ENCODE measurements at regions not wholly inside any gene's neighbourhood (a gene's known extent, or its start where the extent isn't known, plus 50 kb on each side); places are given as distances from the start of the nearest gene placed in this dataset.

GRCh38 chr18:24817150-24817549 is 356.7 kb downstream of the HRH4 start:
- in situ Hi-C loops (cut with MboI; ENCODE audit: low sequenced_read_pairs) = no loop called here

GRCh38 chr18:24817587-24818371 is 357.3 kb downstream of the HRH4 start:
- in situ Hi-C loops (cut with MboI; ENCODE audit: low sequenced_read_pairs) = no loop called here

GRCh38 chr18:24818441-24818840 is 358.0 kb downstream of the HRH4 start:
- in situ Hi-C loops (cut with MboI; ENCODE audit: low sequenced_read_pairs) = no loop called here

DNA sequence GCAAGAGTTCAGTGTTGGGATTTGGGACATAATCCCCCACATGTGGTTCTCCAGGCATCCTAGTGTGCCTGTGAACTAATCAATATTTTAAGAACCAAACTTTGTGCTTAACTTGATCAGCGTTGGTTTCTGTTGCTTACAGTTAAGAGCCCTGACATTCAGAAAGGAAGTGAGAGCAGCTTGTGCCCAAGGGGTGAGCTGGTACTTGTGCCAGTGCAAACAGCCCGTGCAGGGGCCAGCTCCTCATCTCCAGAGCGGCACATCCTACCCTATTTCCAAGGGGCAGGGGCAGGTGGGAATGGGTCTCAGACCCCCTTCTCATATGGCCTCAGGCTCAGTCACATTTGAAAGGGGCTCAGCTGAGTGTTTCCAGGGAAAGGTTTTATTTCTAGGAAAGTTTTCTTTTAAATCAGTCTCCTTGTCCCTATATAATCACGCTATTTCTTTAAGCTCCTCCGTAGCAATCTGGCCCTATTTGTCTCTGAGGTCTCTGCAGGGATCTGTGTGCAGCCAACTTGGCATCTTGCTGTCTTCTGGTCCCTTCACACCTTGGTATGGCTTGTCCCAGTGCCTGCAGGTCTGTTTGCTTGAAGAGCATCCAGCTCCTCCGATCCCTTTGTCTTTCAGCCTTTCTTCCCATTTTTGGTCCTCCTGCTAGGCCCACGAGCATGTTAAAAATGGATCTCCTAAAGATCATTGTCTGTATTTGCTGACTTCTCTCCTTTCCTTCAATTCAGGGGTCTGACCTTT is 358.9 kb downstream of the HRH4 start:
- in situ Hi-C loops (cut with MboI; ENCODE audit: low sequenced_read_pairs) = no loop called here

DNA sequence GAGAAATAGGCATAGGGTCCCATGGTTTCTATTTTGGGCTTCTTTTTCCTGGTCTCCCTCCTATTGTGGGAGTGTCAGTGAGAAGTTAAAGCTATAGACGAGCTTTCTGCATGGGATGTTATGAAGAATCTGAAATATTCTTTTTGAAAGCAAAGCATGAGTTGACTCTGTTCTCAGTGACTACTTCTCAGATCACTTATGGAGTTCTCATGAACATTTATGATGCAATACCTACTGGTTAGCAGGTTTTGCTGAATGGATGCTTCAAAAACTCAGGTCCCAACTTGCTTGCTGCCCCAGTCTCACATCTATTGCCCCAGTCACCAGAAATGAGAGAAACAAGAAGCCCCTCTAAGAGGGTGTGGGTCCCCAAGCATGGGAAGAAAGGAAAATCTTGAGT is 365.0 kb downstream of the HRH4 start:
- in situ Hi-C loops (cut with MboI; ENCODE audit: low sequenced_read_pairs) = no loop called here

- in situ Hi-C loops (cut with MboI; ENCODE audit: low sequenced_read_pairs) = no loop called here
Observed at GRCh38 chr18:24826605-24827004, 366.2 kb downstream of the HRH4 start.

DNA sequence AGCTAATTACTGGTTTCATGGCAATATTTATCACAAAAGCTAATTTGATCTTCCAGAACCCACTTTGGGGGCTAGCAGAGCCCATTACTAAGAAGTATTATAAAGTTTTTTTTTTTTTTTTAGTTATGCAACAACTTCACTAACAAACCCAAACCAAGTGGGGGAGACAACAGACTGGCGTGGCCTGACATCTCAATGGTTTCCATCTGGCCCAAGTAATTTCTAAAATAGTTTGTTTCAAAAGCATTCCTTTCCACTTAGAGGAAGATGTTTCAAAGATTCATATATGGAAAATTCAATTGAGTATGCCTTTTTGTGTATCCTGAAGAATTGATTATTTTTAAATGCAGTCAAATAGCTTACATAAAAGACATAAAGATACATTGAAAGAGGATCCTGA is 367.1 kb downstream of the HRH4 start:
- in situ Hi-C loops (cut with MboI; ENCODE audit: low sequenced_read_pairs) = no loop called here

GRCh38 chr18:24831081-24831480 is 370.6 kb downstream of the HRH4 start:
- in situ Hi-C loops (cut with MboI; ENCODE audit: low sequenced_read_pairs) = no loop called here

DNA sequence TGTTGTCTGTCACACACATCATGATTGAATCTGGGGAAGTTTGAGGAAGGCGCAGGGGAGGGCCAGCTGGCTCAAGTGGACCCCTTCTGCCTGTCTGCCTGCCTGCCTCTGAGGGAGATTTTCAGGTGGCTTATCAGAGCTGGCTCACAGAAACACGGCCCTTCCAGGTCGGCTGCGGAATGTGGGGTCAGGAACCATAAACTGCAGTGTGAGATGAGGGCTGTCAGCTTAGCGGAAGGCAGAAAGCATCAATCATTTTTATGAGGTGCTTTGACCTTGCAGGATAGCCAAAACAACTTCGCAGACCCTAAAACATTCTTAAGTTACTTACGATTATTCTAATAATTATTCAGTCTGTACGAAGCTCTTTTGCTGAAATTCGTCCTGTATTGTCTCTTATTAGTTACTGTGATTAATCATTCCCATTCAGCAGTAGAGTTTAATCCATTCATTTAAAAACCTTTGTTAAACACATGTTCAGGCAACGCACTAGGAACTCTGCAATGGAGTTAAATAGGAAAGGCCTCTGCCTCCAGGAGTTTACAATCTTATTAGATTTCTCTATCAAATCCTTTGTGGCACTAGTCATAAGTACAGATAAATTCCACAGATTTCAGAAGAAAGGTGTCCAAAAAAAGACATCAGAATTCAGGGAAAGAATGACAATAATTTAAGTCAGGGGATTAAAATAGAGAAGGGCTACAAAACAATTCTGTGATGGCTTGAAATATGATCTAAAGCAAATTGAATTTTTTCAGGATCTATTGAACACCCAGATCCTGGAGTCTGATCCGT is 371.6 kb downstream of the HRH4 start:
- in situ Hi-C loops (cut with MboI; ENCODE audit: low sequenced_read_pairs) = no loop called here

GRCh38 chr18:24835751-24836150 is 375.3 kb downstream of the HRH4 start:
- in situ Hi-C loops (cut with MboI; ENCODE audit: low sequenced_read_pairs) = no loop called here

- in situ Hi-C loops (cut with MboI; ENCODE audit: low sequenced_read_pairs) = no loop called here
Observed at GRCh38 chr18:24837066-24837465, 376.6 kb downstream of the HRH4 start.

- in situ Hi-C loops (cut with MboI; ENCODE audit: low sequenced_read_pairs) = no loop called here
Observed at GRCh38 chr18:24840051-24840450, 379.6 kb downstream of the HRH4 start.

DNA sequence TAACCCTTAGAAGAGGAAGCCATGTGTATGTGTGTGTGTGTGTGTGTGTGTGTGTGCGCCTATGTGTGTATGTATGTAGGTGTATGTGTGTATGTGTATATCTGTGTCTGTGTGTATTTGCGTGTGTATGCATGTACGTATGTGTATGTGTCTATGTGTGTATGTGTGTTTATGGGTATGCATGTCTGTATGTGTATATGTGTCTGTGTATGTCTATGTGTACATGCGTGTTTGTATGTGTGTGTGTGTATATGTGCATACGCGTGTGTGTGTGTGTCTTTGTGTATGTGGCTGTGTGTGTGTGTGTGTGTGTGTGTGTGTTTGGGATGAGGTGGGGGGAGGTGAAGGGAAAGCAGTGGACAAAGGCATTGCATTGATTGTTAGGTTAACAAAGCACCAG is 380.2 kb downstream of the HRH4 start:
- in situ Hi-C loops (cut with MboI; ENCODE audit: low sequenced_read_pairs) = no loop called here

GRCh38 chr18:24841536-24841935 is 381.1 kb downstream of the HRH4 start:
- in situ Hi-C loops (cut with MboI; ENCODE audit: low sequenced_read_pairs) = no loop called here

- in situ Hi-C loops (cut with MboI; ENCODE audit: low sequenced_read_pairs) = no loop called here
Observed at GRCh38 chr18:24843123-24843522, 382.7 kb downstream of the HRH4 start.

DNA sequence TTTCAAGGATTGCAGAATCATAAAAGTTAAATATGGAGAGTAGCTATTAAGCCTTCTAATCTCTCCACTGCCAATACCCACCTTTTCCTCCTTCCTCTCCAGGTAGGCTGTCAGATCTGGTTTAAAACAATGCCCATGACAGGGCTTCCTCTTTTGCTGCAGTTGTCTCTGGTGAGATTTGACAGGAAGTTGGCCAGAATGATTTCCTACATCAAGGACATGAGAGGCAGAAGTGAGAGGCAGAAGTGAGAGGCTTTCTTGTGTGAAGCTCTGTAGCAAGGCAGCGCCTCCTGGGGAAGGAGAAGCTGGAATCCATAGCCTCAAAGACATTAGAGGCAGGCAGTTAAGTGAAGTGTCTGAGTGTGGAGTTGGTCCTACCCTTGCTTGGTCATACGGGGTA is 385.7 kb downstream of the HRH4 start:
- in situ Hi-C loops (cut with MboI; ENCODE audit: low sequenced_read_pairs) = no loop called here

- in situ Hi-C loops (cut with MboI; ENCODE audit: low sequenced_read_pairs) = no loop called here
Observed at GRCh38 chr18:24850532-24850931, 390.1 kb downstream of the HRH4 start.

DNA sequence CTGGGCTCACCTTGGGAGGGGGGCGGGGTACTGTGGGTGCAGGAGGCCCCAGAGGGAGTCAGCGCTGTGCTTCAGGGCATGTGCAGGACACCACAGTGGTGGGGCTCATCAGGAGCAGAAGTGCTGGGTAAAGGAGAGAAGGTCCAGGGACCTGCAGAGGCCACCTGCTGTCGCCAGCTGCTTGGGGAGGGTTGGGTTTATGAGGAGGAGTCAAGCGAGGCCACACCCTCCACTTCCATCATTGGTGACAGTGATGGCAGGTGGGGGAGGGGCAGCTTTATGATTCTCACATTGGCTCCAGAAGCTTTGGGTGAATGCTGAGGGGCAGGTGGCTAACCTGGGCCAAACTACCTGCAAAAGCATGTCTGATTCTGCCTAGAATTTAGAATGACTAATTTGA is 392.6 kb downstream of the HRH4 start:
- in situ Hi-C loops (cut with MboI; ENCODE audit: low sequenced_read_pairs) = no loop called here

GRCh38 chr18:24860978-24861680 is 400.7 kb downstream of the HRH4 start:
- in situ Hi-C loops (cut with MboI; ENCODE audit: low sequenced_read_pairs) = no loop called here

DNA sequence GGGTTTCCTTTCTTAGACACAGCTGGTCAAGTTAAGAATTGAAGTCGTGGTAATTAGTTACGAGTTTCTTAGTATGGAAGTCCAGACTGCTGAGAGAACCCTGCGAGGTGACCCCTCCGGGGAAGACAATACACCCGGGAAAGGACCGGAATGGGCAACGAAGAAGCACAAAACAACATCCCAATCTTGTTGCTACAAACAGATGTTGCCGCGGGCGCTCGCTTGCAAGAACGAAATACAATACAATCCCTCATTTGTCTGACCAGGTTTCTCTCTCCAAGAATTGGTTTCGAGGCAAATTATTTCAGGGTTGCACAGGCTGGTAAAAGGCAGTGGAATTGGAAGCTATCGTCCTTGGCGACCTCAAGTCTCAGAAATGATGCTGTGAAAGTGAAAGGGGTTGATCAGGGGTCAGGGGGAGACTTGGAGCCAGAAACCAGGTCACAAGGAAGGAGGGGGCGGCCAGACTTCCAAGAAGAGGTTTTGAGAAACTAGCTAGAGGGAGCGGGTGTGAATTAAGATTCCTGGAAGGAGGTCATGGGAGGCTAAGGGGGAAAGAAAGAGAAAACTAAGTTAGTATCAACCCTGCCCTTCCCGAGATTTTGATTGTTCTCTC is 401.9 kb downstream of the HRH4 start:
- in situ Hi-C loops (cut with MboI; ENCODE audit: low sequenced_read_pairs) = no loop called here

DNA sequence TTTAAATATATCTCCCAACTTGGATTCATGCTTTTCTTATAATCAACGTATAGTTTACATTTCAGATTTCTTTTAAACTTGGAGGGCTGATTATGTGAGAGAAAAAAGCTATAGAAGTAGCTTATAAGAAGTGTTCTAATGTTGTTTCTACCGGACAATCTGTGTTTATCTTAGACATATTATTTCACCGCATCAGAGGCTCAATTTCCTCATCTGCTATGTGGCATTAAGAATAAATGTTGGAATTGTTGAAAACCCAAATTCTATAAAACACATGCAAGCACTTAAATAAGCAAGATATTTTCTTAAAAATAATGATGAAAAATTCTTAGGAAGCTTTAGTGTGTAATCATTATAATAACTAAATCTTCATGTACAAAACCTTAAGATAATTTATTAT is 407.9 kb downstream of the HRH4 start:
- in situ Hi-C loops (cut with MboI; ENCODE audit: low sequenced_read_pairs) = no loop called here

Measured in HL-60/S4 treated with retinoic acid at 250 ng/mL for 4 days and 3 days (cell line).